ENCODE measurements at regions not wholly inside any gene's neighbourhood (a gene's known extent, or its start where the extent isn't known, plus 50 kb on each side); places are given as distances from the start of the nearest gene placed in this dataset.
A peak's percentile ranks its signal among the peaks of the same experiment; 100 is the strongest.

DNA sequence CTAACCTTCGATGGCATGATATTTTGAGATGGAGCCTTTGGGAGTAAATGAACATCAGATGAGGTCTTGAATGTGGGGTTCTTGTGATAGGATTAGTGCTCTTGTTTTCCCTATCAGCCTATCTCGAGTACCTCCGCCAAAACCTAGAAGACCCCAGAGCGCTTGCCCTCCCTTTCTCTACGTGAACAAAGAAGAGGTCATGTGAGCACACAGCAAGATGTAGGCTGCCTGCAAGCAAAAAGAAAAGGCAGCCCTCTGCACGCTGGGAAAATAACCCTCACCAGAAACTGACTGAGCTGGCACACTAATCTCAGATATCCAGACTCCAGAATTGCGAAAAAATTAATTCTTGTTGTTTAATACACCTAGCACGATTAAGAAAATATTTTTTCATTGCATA, 799.8 kb upstream of the SLC10A2 start:
- Mint-ChIP-seq H3K4me1 (no peaks in the 10 kb centered on the region), H3K9me3 (peaks cover 2 to 4% (median 4%) of the 10 kb centered on the region in 3 donors), H3K4me3 (no peak overlapping the region), H3K27ac (no peak overlapping the region), H3K27me3 (no peaks in the 10 kb centered on the region), H3K36me3 (no peaks in the 10 kb centered on the region)
- H3K9me3 ChIP-seq = no peaks in the 10 kb centered on the region
- ATAC-seq (replicated peaks in 1 of 4) = no peak
- no peak for DNase-seq
- CTCF ChIA-PET = no interaction called here
- POLR2A ChIA-PET = no interaction called here
- H3K36me3 ChIP-seq (ENCODE audit: control insufficient read depth in 2 of 2, extremely low read depth in 1 of 2, insufficient read depth in 1 of 2, low read length in 1 of 2) = no peaks in the 10 kb centered on the region
- 88% methylated on average over 7 of the region's 8 CpGs for WGBS (ENCODE audit: insufficient coverage)
- H3K4me3 ChIP-seq (ENCODE audit: control insufficient read depth in 1 of 2, extremely low read depth in 1 of 2, low read length in 1 of 2) = no peak overlapping the region
- H3K27me3 ChIP-seq (replicated peaks in 1 of 2; ENCODE audit: control insufficient read depth in 2 of 2, extremely low read depth in 1 of 2, insufficient read depth in 2 of 2, low read length in 1 of 2) = no peaks in the 10 kb centered on the region
- H3K4me1 ChIP-seq (ENCODE audit: control insufficient read depth in 1 of 2, extremely low read depth in 1 of 2, insufficient read depth in 2 of 2, low read length in 2 of 2) = no peaks in the 10 kb centered on the region
- no peak overlapping the region for H3K27ac ChIP-seq (ENCODE audit: low read length)

DNA sequence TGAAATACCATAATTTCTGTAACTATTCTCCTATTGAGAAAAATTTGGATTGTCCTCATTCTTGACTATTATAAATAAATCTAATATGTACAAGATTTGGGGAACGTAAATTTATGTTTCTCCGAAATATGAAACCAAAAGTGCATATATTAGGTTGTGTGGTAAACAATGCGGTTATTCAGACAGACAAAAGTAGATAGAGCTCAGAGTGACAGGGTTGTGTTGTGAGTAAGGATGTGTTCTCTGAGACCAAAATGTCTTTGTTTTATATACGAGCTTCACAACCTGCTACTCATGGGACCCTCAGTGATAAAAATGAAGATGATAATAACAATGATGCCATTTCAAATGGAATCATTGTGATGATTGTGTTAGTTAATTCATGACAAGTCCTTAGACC, 796.3 kb upstream of the SLC10A2 start:
- H3K27me3 ChIP-seq (replicated peaks in 1 of 2; ENCODE audit: control insufficient read depth in 2 of 2, extremely low read depth in 1 of 2, insufficient read depth in 2 of 2, low read length in 1 of 2) = no peaks in the 10 kb centered on the region
- Mint-ChIP-seq H3K9me3 (peaks cover 0 to 4% (median 4%) of the 10 kb centered on the region in 3 donors), H3K27me3 (no peaks in the 10 kb centered on the region), H3K27ac (no peak overlapping the region), H3K36me3 (no peaks in the 10 kb centered on the region), H3K4me1 (no peaks in the 10 kb centered on the region), H3K4me3 (no peak overlapping the region)
- H3K27ac ChIP-seq (ENCODE audit: low read length) = no peak overlapping the region
- POLR2A ChIA-PET = no interaction called here
- no peak for ATAC-seq (replicated peaks in 1 of 4)
- H3K4me1 ChIP-seq (ENCODE audit: control insufficient read depth in 1 of 2, extremely low read depth in 1 of 2, insufficient read depth in 2 of 2, low read length in 2 of 2) = peaks cover 0 to 4% of the 10 kb centered on the region in 2 experiments
- CTCF ChIA-PET = no interaction called here
- H3K4me3 ChIP-seq (ENCODE audit: control insufficient read depth in 1 of 2, extremely low read depth in 1 of 2, low read length in 1 of 2) = no peak overlapping the region
- no peaks in the 10 kb centered on the region for H3K9me3 ChIP-seq
- 78% methylated on average over 3 of the region's 4 CpGs for WGBS (ENCODE audit: insufficient coverage)
- H3K36me3 ChIP-seq (ENCODE audit: control insufficient read depth in 2 of 2, extremely low read depth in 1 of 2, insufficient read depth in 1 of 2, low read length in 1 of 2) = no peaks in the 10 kb centered on the region
- no peak for DNase-seq

DNA sequence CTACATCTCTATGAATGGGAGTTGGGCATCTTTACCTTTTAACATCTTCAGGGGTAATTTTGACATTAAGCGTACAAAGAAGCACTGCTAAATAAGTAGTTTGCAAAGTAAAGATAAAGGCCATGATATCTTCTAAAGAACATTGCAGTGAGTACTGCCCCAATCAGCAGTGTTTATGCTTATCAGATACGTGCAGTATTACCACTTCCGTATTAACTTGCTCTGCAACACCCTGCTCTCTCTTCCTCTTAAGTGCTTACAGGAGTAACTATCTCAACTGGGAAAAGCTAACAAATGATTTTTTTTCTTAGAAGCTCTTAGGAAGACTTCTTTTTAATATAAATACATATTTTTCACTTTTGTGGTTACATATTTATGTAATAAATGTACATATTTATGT, 793.7 kb upstream of the SLC10A2 start:
- ATAC-seq (replicated peaks in 1 of 4) (peak in 1 of 4 experiments; percentile 56), DNase-seq (no peak)
- no CpG with 5 or more reads among the region's 3 CpGs for WGBS (ENCODE audit: insufficient coverage)
- ChIA-PET POLR2A (no interaction called here), CTCF (no interaction called here)
- H3K4me1 ChIP-seq (ENCODE audit: control insufficient read depth in 1 of 2, extremely low read depth in 1 of 2, insufficient read depth in 2 of 2, low read length in 2 of 2) = peaks cover 0 to 4% of the 10 kb centered on the region in 2 experiments
- Mint-ChIP-seq H3K4me1 (no peaks in the 10 kb centered on the region), H3K9me3 (no peaks in the 10 kb centered on the region), H3K27ac (no peak overlapping the region), H3K4me3 (no peak overlapping the region), H3K36me3 (no peaks in the 10 kb centered on the region), H3K27me3 (no peaks in the 10 kb centered on the region)
- no peak overlapping the region for H3K27ac ChIP-seq (ENCODE audit: low read length)
- no peak overlapping the region for H3K4me3 ChIP-seq (ENCODE audit: control insufficient read depth in 1 of 2, extremely low read depth in 1 of 2, low read length in 1 of 2)
- H3K27me3 ChIP-seq (replicated peaks in 1 of 2; ENCODE audit: control insufficient read depth in 2 of 2, extremely low read depth in 1 of 2, insufficient read depth in 2 of 2, low read length in 1 of 2) = no peaks in the 10 kb centered on the region
- no peaks in the 10 kb centered on the region for H3K36me3 ChIP-seq (ENCODE audit: control insufficient read depth in 2 of 2, extremely low read depth in 1 of 2, insufficient read depth in 1 of 2, low read length in 1 of 2)
- no peaks in the 10 kb centered on the region for H3K9me3 ChIP-seq

DNA sequence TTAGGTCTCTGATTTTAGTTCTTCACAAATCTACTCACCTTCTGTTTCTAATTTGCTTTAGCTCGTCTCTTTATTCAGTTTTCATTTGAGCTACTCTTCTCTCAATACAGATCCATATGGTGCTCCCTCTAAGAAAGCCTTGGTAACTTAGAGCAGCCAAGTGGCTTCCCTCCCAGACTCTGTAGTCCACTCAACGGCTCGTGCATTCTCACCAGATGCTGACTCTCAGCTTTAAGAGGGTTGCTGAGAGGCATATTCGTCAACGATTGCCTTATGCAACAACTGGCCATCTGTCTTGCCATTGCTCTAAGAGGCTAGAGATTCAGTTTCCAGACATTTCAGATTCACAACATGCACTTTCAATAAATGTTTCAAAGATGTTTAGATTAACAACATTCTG, 785.8 kb upstream of the SLC10A2 start:
- H3K9me3 Mint-ChIP-seq = peaks cover 3 to 10% (median 4%) of the 10 kb centered on the region in 3 donors
- CTCF ChIA-PET = no interaction called here
- ATAC-seq (replicated peaks in 1 of 4) = no peak

DNA sequence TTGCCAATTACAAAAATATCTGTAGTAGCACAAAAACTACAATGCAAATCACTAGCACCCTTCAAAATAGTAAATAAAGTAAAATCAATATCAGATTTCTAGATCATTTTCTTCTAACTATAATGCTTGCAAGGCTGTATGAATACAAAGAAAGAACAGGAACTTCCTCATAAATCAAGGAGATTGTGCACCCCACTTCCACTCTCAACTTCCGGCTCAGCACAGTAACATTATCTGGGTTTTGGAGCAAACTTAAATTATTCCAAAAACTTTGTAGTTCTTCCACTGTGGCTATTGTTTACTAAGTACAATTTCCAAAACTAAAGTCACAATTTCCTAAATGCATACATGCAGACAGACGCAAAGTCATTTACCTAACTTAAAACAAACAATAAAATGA, 778.3 kb upstream of the SLC10A2 start:
- Histone ChIP-seq H3K36me3 (ENCODE audit: control insufficient read depth in 2 of 2, extremely low read depth in 1 of 2, insufficient read depth in 1 of 2, low read length in 1 of 2) (no peaks in the 10 kb centered on the region), H3K4me1 (ENCODE audit: control insufficient read depth in 1 of 2, extremely low read depth in 1 of 2, insufficient read depth in 2 of 2, low read length in 2 of 2) (no peaks in the 10 kb centered on the region), H3K9me3 (no peaks in the 10 kb centered on the region), H3K27me3 (replicated peaks in 1 of 2; ENCODE audit: control insufficient read depth in 2 of 2, extremely low read depth in 1 of 2, insufficient read depth in 2 of 2, low read length in 1 of 2) (no peaks in the 10 kb centered on the region), H3K4me3 (ENCODE audit: control insufficient read depth in 1 of 2, extremely low read depth in 1 of 2, low read length in 1 of 2) (no peak overlapping the region), H3K27ac (ENCODE audit: low read length) (no peak overlapping the region)
- POLR2A ChIA-PET = no interaction called here
- H3K36me3 Mint-ChIP-seq = no peaks in the 10 kb centered on the region
- no peak for ATAC-seq (replicated peaks in 1 of 4)
- H3K27me3 Mint-ChIP-seq = no peaks in the 10 kb centered on the region
- CTCF ChIA-PET = no interaction called here
- H3K4me3 Mint-ChIP-seq = no peak overlapping the region
- H3K9me3 Mint-ChIP-seq = peaks cover 4 to 8% (median 7%) of the 10 kb centered on the region in 3 donors
- no CpG with 5 or more reads among the region's 2 CpGs for WGBS (ENCODE audit: insufficient coverage)
- no peak for DNase-seq
- H3K27ac Mint-ChIP-seq = no peak overlapping the region
- no peaks in the 10 kb centered on the region for H3K4me1 Mint-ChIP-seq

More for the DNA sequence above, 785.8 kb upstream of the SLC10A2 start:
- POLR2A ChIA-PET = no interaction called here
- DNase-seq = no peak
- Mint-ChIP-seq H3K4me1 (no peaks in the 10 kb centered on the region), H3K4me3 (no peak overlapping the region), H3K36me3 (no peaks in the 10 kb centered on the region), H3K27ac (no peak overlapping the region), H3K27me3 (no peaks in the 10 kb centered on the region)
- 58% methylated on average over 2 of the region's 5 CpGs for WGBS (ENCODE audit: insufficient coverage)
- Histone ChIP-seq H3K4me3 (ENCODE audit: control insufficient read depth in 1 of 2, extremely low read depth in 1 of 2, low read length in 1 of 2) (no peak overlapping the region), H3K27me3 (replicated peaks in 1 of 2; ENCODE audit: control insufficient read depth in 2 of 2, extremely low read depth in 1 of 2, insufficient read depth in 2 of 2, low read length in 1 of 2) (no peaks in the 10 kb centered on the region), H3K36me3 (ENCODE audit: control insufficient read depth in 2 of 2, extremely low read depth in 1 of 2, insufficient read depth in 1 of 2, low read length in 1 of 2) (no peaks in the 10 kb centered on the region), H3K4me1 (ENCODE audit: control insufficient read depth in 1 of 2, extremely low read depth in 1 of 2, insufficient read depth in 2 of 2, low read length in 2 of 2) (no peaks in the 10 kb centered on the region), H3K27ac (ENCODE audit: low read length) (no peak overlapping the region), H3K9me3 (no peaks in the 10 kb centered on the region)

DNA sequence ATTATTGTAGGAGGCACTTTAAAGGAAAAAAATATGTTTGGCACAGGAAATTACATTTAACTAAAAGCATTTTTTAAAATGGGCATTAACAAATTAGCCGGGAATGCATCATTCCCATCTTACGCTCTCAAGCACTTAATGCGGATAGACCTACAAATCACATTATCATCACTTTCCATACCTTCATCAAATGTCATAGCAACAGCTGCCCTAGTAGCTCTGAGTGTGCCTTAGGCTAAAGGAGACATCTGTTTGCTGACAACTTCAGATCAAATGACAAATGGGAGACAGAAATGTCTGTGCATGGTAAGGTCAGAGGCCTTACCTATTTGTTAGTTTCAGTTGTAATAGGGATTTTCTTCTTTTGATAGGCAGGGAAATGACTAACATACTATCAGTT, 773.2 kb upstream of the SLC10A2 start:
- no peaks in the 10 kb centered on the region for H3K27me3 ChIP-seq (replicated peaks in 1 of 2; ENCODE audit: control insufficient read depth in 2 of 2, extremely low read depth in 1 of 2, insufficient read depth in 2 of 2, low read length in 1 of 2)
- ChIA-PET CTCF (no interaction called here), POLR2A (no interaction called here)
- H3K27ac Mint-ChIP-seq = no peak overlapping the region
- no peak overlapping the region for H3K27ac ChIP-seq (ENCODE audit: low read length)
- ATAC-seq (replicated peaks in 1 of 4) (no peak), DNase-seq (no peak)
- no peaks in the 10 kb centered on the region for H3K9me3 ChIP-seq
- no CpG with 5 or more reads among the region's 3 CpGs for WGBS (ENCODE audit: insufficient coverage)
- no peaks in the 10 kb centered on the region for H3K36me3 ChIP-seq (ENCODE audit: control insufficient read depth in 2 of 2, extremely low read depth in 1 of 2, insufficient read depth in 1 of 2, low read length in 1 of 2)
- no peaks in the 10 kb centered on the region for H3K4me1 ChIP-seq (ENCODE audit: control insufficient read depth in 1 of 2, extremely low read depth in 1 of 2, insufficient read depth in 2 of 2, low read length in 2 of 2)
- H3K4me1 Mint-ChIP-seq = no peaks in the 10 kb centered on the region
- no peaks in the 10 kb centered on the region for H3K27me3 Mint-ChIP-seq
- peaks cover 0 to 10% (median 2%) of the 10 kb centered on the region in 3 donors for H3K9me3 Mint-ChIP-seq
- no peaks in the 10 kb centered on the region for H3K36me3 Mint-ChIP-seq
- no peak overlapping the region for H3K4me3 ChIP-seq (ENCODE audit: control insufficient read depth in 1 of 2, extremely low read depth in 1 of 2, low read length in 1 of 2)
- no peak overlapping the region for H3K4me3 Mint-ChIP-seq

DNA sequence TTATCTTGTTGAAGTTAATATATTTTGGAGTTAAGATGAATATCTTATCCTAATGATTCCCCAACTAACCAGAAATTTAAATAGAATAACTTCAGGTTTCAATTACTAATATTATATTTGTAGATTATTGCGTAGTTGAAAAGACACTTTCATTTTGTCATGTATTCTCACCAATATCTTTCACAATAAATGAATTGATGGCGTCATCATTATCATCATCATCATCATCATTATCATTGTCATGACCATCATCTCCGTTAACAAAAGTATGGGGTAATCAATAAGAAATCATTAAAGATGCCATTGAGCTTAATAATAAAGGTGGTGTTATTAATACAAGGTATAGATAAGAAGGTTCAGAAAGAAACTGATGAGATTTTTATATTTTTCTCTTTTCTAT, 768.8 kb upstream of the SLC10A2 start:
- H3K4me3 Mint-ChIP-seq = no peak overlapping the region
- Histone ChIP-seq H3K36me3 (ENCODE audit: control insufficient read depth in 2 of 2, extremely low read depth in 1 of 2, insufficient read depth in 1 of 2, low read length in 1 of 2) (no peaks in the 10 kb centered on the region), H3K27me3 (replicated peaks in 1 of 2; ENCODE audit: control insufficient read depth in 2 of 2, extremely low read depth in 1 of 2, insufficient read depth in 2 of 2, low read length in 1 of 2) (no peaks in the 10 kb centered on the region), H3K4me3 (ENCODE audit: control insufficient read depth in 1 of 2, extremely low read depth in 1 of 2, low read length in 1 of 2) (no peak overlapping the region), H3K27ac (ENCODE audit: low read length) (no peak overlapping the region), H3K4me1 (ENCODE audit: control insufficient read depth in 1 of 2, extremely low read depth in 1 of 2, insufficient read depth in 2 of 2, low read length in 2 of 2) (no peaks in the 10 kb centered on the region), H3K9me3 (no peaks in the 10 kb centered on the region)
- no CpG with 5 or more reads among the region's 3 CpGs for WGBS (ENCODE audit: insufficient coverage)
- no peak overlapping the region for H3K27ac Mint-ChIP-seq
- H3K27me3 Mint-ChIP-seq = no peaks in the 10 kb centered on the region
- POLR2A ChIA-PET = no interaction called here
- DNase-seq (no peak), ATAC-seq (replicated peaks in 1 of 4) (no peak)
- H3K4me1 Mint-ChIP-seq = no peaks in the 10 kb centered on the region
- peaks cover 4 to 22% (median 8%) of the 10 kb centered on the region in 3 donors for H3K9me3 Mint-ChIP-seq
- CTCF ChIA-PET = no interaction called here
- no peaks in the 10 kb centered on the region for H3K36me3 Mint-ChIP-seq
